Fibroblast of skin of right biceps (primary cell): ENCODE measurements at regions not wholly inside any gene's neighbourhood (a gene's known extent, or its start where the extent isn't known, plus 50 kb on each side); places are given as distances from the start of the nearest gene placed in this dataset.

Source experiments
- DNase-seq: peaks from one replicate; pipeline ENCODE4 v3.0.0-alpha.2; 2013

DNA sequence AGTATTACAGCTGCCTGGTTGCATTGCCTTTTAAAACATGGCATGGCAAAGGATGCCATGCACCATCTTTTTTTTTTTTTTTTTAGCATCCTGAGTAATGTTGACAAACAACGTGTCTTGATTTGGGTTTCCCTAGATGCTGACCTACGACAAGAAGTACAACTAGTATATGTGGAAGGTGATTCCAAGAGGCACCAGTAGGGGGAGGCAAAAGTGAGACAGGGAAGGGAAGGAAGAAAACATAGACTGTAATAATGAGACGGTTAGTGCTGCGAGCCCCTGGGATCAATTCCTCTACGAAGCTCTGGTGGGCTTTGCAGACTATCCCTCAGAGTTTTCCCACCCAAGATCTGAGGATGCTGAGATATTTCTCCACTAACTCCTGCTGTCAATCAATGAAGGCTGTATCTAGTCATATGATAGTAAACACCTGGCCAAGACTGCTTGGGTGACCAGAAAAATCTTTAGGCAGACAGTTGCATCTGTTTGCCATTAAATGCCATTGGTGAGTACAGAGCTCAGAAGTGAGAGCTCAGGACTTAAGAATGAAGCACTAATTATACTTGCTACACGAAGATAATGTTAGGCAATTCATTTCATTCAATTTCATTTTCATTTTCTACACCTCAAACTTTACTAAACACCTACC, 458.6 kb upstream of the GOT2 start:
- peak; percentile 14 for DNase-seq

DNA sequence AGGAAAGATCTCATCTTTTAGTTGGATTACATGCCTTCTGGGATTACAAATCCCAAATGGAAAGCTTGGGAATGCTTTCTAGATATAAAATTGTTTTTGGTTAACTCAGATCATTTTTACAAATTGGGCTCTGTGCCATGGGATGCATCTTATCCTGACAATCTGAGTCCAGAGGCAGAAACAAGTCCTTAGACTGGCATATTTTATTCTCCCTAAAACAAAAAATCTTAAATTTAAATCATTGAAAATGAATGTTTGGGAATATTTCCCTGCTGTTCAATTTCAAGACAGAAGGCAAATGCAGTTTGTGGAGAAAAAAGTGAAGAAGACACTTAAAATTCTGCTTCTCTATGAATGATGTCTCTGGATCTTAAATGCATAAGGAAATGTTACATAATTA, 456.6 kb upstream of the GOT2 start:
- no peak for DNase-seq

DNA sequence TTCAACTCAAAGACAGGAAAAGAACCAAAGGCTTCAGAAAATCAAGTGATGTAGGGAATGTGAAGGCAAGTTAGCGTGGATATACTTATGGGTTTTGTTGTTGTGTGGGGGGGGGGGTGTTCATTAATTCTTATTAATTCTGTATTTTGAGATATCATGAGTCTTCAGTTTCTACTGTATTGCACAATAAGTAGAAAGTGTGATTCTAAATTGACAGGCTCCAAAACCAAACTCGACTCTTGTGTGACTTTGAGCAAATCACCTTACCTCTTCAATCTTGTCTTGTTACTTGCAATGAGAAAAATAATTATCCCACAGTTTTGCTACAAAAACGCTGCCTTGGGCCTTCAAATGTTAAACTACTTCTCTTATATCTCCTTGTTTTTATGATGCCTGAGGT, 453.9 kb upstream of the GOT2 start:
- no peak for DNase-seq

DNA sequence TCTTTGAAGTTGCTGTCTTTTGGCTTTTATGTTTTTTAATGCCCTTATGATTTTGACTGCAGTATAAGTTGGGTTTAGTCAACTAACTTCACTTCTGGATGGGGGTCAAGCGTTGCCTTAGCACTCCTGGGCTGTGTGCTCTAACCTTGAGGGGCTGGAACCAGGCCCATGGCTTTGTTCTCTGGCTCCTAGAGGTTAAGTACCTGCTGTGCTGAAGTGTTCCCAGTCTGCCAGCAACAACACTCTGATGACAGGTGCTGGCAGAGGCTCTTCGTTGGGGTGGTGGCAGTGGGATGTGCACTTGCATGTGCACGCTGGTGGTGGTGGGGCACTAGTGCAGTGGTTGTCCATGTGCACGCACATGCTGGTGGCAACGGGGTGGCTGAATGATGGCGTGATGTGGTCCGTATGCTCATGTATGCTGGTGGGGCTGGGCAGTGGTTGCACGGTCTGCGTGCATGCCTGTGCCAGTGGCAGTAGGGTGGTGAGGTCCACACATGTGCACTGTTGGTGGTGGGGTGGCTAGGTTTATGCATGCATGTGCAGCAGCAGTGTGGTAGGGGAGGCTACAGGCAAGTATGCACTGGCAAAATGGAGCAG, 447.8 kb upstream of the GOT2 start:
- no peak for DNase-seq

DNA sequence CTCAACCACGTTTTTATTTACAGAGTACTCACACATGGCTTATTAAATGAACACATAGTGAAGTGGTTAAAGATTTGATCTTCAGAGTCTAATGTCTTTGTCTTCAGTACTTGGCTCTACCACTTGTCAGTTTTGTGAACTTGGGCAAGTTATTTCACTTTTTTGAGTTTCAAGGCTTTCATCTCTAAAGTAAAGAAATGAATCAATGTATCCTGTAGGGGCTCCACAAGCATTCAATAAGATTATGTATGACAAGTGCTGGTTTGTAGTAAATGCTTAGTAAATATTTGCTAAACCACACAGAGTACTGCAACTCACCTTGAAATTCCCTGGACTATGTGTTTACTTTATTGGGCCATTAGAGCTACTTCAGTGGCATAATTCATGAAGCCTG, 446.0 kb upstream of the GOT2 start:
- DNase-seq = no peak

DNA sequence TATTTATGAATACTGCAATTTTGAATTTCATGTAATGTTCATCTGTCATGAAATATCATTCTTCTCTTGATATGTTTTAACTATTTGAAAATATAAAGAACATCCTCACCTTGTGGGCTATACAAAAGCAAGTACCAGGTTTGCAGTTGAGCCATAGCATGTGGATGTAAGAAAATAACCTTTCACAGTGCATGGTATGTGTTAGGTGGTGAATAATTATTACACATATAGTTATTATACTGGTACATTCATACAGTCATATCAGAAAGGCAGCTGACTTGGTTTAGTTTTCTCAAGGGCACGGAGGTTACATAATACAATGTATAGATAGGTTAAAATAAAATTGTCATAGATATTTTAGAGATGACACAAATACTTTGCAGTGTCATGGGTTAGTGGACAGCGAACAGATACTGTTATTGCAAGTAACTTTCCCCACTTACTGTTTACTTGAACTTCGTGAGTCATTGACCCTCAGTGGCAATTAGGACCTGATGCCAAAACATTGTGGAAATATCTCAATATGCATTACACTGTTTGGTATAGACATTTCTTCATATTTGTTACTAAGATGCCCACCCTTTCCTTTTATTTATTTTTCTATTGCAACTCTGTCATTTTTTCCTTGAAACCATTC, 445.4 kb upstream of the GOT2 start:
- DNase-seq = no peak

DNA sequence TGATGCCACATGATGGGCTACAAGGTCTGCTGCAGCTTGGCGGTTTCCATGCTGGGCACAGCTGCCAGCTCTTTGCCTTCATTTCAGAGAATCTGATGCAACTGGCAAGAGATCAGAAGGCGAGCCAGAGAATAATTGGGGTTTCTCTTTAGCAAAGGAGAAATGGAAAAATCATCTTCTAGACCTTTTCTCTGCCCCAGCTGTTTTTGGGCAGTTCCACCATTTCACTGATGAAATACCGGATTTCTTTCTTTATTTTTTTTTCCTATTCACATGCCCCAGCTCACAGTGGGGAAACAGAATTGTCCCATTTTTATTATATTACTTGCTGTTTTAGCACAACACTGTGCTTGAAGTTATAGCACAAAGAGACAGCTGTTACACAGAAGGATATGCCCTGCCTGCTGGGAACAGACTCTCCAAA, 439.3 kb upstream of the GOT2 start:
- DNase-seq = no peak

DNA sequence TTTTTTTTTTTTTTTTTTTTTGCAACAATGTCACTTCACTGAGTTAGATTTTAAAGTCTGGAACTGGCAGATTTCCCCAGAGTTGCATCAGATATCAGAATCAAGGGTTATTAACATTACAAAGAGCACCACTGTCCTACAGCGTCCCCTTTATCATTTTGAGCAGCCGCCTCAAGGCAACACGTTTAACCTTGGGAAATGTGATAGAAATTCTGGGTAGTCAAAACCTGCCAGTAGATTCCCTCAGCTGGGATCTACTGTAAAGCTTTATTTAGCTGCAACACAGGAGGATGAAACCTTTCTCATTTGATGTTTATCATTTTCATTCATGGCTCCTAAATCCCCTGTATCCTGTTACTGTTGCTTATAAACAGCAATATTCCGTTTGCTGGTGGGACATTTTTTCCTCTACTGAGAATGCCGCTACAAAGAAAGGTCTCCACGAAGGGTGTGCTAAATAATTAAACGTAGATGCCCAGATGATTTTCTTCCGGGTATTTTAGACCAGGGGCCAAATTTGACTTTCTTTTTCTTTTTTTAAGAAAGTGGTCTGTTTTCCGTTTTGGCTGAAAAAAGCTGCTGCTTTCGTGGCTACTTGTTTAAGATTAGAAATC, 436.1 kb upstream of the GOT2 start:
- DNase-seq = no peak

DNA sequence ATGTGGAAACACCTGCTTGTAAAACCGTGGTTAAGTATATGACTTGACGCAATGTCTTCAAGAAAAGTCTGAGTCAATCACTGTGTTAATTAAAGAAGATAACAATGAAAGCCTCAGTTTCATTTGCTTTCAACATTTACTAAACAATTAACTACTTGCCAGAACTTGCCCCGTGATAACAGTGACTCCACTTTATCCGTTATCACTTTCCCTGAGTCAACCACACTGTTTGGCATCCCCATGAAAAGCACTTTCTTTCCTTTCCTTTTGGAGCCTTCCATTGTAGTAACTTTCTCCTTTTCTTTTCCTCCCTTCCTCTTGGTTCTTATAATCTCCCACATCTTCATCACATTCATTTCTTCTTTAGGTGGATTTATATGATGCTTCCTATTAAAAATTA, 435.1 kb upstream of the GOT2 start:
- no peak for DNase-seq

DNA sequence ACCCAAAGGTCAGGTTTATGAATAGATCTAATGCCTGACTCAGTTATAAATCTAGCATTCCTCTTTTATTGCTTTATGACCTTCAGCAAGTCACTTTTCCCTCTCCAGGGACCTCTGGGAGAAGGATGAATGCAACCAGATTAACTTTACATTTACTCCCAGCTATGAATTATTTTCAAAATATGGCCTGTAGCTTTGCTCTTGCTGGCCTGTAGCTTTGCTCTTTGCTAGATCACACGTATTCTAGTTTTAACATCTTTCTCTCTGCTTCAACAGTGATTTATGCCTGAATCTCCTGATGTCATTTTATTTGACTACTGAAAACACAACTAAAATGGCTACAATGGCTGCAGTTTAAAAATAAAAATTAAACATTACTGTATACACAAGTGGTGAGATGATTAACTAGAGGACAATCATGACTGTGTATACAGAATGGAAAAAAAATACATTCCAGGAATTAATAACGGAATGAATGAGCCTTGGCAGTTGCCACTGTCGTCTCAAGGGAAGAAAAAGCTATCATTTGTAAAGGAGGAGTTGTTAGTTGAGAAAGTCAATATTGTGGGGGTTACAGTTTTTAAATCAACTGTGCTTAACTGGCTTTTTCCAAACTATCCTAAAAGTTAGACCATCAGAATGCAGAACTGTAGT, 434.5 kb upstream of the GOT2 start:
- no peak for DNase-seq

DNA sequence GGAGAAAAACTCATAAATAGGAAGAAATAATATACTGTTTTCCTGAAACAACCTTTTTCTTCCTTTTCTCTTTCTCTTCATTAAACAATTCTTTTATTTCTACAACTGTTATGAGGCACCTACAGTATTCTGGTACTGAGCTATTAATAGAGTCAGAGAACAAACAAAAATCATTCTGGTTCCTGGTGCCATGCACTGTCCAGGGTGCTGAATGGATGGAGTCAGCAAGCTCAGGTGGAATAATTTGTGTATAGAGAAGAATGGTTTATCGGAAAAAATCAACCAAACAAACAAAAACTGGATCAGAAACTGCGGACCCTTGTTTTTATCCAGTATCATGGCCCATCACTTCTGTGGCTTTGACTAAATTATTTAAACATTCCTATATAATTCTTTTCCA, 430.3 kb upstream of the GOT2 start:
- peak; percentile 6 for DNase-seq

DNA sequence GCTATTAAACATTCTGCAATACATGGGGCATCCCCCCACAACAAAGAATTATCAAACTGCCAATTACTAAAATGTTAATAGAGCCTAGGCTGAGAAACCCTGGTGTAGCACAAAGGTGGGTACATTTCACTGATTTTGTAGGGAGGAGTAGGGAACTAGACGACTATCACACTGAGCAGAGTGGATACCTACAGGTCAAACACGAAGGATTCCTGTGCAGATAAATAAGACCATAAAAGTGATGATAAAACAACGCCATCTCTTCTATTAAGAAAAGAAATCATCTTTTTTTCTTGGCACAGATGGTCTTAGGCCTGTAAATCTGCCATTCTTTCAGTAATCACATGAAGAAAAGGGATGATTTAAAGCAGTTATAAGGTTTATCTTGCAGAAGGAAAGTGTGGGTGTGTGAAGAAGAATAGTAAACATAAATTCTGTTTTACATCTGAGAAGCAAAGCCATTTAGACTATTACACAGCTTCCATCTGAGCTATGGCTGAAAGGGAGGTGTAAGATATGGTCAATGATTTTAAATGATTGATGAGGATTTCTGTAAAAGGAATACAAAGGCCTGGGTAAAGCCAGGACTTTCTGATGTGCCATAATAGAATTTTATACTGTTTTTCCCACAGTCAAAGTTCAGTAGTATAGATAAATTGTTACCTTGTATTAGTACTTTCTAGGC, 429.4 kb upstream of the GOT2 start:
- DNase-seq = no peak

DNA sequence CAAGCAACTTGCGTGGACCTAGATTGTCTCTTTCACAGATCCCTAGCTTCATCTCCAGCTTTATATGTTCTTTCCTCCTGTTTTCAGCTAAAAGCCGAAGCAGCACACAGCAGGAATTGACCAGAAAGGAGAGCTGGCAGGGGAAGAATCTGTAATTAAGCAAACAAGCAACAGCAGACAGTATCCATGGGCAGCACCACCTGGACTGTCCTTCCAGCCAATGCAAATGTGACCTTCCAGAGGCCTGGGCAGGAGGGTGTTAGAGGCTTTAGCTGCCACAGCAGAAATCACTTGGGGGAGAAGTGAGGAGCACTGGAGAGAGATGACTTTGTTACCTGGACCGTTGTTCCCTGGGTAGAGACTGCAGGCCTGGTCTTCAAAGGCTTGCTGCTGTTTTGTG, 427.6 kb upstream of the GOT2 start:
- DNase-seq = no peak

DNA sequence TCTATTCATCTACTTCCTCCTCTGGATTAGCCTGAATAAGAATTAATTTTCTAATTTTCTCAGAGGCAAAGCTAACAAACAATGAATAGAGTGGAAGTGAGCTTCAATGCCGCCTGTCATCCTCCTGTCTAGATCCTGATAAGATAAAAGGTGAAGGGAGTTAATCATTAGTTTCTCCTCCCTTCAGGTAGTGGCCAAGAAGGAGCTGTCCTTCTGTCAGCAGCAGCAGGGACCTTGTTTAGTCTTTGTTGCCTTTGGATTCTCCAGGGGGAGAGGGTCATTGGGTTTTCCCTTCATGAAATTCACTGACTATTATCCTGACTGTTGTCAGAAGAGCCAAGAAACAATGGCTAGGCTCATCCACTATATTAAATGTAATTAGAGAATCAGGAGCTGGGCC, 420.2 kb upstream of the GOT2 start:
- no peak for DNase-seq

DNA sequence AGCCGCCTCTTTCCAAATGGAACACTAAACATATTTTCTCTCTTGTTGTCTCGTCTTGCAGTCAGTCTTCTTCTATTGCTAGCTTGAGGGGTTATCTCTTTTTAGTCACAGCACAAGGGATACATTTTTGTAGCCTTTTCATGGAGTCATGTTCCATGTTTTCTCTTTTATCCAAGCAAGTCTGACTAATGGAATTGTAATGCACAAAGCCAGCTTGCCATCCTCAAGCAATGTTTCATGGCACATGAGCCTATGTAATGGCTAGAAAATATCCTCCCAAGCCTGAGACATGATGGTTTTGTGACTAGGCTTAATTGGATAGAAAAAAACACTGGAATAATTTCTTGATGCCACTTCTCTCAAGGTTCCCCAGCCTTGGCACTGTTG, 414.6 kb upstream of the GOT2 start:
- peak; percentile 70 for DNase-seq

DNA sequence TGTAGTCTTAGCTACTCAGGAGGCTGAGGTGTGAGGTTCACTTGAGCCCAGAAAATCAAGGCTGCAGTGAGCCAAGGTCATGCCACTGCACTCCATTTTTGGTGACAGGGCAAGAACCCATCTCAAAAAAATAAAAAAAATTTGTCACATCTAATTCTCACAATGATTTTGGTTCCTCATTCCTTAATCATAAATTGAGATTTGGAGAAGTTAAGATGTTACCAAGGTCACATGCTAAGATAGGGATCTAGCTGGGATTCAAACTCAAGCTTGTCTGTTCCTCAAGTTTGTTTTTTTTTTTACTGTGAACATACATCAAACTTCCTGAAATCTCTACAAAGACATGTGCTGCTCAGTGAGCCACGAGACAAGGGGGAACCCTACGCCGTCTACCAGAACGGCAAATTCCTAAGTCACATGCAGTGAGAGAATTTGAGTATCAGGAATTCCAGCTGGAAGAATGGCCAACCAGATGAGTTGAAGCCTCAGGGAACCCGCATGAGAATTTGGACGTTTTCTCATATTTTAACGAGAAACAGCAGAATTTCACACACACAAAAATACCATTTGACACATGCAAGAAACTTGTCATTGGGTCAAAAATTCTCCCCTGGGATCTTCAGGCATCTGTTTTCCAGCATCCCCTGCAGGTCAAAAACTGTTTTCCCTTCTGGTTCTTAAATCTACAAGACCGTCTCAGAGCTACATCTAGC, 414.1 kb upstream of the GOT2 start:
- DNase-seq = peak; percentile 66

DNA sequence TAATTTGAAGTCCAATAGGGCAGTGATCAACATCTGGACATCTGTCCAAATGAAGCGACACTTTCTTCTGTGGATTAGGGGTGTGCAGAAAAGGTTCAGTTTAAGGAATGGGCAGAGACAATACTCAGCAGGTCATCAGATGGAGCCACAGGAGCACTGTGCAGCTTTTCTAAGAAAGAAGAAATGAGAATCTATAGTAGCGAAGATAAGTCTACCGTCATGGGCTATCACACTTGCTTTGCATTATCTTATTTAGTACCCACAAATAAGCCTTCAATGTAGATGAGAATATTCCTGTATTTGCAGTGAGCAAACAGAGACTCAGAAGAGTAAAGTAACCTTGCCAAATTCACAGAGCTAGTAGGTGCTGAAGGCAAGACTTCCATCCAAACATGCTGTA, 412.0 kb upstream of the GOT2 start:
- no peak for DNase-seq

DNA sequence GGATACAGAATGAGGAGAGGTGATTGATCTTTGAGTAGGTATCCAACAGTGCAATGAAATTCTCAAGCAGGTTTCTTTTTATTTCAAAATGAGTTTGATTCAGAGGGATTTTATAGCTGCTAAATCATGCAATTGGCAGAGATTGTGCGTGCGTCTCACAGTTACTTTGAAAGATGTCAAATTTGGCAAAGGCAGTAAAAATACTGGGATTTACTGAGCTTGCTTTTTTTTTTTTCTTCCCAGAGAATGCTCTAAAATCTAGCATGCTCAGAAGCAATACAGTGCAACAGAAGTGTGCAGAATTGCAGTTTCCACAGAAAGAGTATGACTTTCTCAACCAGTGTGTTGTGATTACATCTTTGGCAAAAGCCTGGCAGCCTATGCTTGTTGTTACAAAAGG, 410.7 kb upstream of the GOT2 start:
- no peak for DNase-seq

DNA sequence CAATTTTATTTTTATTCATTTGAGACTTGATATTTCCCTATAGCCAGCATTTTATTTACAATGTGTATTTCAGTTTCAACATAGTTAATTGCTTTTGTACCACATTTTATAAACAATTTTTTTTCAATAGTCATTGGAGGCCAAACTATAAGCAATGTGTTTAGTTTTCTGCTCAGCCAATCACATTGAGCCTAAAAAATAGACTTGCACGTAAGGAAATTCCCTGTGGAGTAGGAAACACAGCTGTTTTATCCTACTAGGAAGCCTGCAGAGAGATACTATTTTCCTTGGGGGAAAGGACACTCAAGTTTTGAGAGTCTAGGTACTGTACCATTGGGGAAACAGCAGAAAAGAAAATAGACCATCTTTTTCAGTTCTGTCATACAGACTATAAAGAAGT, 410.2 kb upstream of the GOT2 start:
- no peak for DNase-seq

DNA sequence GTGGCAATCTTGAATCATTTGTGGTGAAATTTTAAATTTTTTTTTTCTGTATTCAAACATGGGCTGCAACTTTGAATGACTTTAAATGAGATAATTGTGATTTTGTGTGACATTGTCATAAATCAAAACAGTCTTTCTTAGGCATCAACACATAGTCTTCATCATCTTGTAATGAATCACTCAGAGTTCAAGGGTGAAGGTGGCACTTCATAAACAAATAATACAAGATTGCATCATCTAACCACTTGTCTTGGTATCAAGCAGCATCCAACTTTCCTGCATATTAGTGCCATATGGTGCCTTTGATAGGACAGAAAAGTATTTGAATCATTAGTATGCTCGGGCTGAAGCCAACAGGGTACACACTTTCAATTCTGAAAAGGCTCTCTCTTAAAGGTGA, 392.4 kb upstream of the GOT2 start:
- DNase-seq = no peak

DNA sequence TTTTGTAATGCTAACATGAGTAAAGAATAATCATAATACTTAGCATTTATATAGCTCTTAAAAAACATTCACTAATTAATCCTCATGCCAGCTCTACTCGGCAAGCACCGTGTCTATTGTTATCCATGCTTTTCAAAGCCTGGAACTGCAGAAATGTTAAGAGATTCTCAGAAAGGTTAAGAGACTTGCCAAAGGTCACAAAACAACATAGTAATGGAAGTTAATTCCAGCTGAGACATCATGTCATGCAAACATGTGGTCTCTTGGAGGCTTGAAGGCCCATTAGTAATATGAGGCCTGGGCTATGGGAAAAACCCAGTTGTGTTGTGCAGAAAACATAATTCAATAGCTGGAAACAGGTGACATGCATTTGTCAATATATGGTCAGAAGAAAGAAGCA, 389.9 kb upstream of the GOT2 start:
- DNase-seq = no peak

DNA sequence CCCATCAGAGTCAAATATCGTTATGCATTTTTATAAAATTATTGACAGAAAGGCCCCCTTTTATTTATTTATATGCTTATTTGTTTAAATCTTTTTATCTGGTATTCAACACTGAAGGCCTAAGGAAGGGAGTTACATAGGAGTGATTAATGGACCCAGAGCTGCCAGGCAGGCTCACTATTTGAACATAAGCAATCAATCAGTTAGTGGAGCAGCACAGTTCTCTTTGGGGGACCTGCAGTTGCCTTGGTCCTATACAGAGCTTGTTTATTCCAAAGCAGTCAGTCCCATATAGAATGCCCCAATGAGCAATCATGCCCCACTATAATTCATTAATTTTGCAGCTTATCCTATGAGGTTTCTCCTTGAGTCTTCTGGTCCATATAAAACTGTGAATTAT, 389.4 kb upstream of the GOT2 start:
- DNase-seq = no peak

DNA sequence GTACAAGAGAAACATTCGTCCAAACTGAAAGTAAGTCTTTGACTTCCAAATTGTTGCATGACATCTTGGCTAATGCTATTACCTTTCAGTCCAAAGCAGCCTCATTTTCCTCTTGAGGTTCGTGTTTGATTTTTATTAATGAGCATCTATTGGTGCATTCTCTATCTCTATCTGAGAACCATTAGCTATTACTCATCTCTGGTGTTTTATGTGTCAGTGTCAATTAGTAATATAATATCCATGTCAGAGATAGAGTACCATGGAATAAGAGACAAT, 388.1 kb upstream of the GOT2 start:
- DNase-seq = no peak
